GM21447 (cell line): ENCODE measurements at regions not wholly inside any gene's neighbourhood (a gene's known extent, or its start where the extent isn't known, plus 50 kb on each side); places are given as distances from the start of the nearest gene placed in this dataset.
"Not testable (repeated sequence)": the region's sequence is repeated elsewhere in the genome, so short reads cannot be mapped to it uniquely, and the experiment has no call there.

Source experiments
- ATAC-seq: cut with Tn5 transposase; IDR thresholded peaks from one replicate; pipeline ENCODE4 v1.9.1; 2021; ENCODE audit not compliant: unreplicated experiment

DNA sequence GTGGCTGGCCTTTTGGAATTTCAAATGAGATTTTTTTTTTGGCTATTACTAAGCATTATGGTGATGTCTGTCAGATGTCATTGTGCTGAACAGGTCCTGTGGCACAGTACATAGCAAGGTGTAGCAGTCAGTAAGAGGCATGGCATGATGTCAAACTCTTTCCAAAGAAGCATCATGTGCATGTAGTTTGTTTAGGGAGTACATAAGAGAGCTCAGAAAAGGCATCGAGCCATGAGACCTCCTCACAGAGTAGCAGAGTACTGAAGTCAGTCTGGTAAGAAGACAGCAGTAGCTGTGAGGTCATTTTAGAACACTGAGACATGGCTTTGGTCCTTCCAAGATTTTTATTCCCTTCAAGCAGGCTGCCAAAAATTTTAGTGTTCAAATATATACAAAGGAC lies 134.9 kb upstream of the SPRED1 start:
- ATAC-seq = no peak

DNA sequence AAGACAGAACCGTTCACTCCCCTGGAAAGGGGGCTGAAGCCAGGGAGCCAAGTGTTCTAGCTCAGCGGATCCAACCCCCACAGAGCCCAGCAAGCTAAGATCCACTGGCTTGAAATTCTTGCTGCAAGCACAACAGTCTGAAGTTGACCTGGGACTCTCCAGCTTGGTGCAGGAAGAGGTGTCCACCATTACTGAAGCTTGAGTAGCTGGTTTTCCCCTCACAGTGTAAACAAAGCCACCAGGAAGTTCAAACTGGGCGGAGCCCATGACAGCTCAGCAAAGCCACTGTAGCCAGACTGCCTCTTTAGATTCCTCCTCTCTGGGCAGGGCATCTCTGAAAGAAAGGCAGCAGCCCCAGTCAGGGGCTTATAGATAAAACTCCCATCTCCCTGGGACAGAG lies 132.8 kb upstream of the SPRED1 start:
- ATAC-seq = not testable (repeated sequence)

DNA sequence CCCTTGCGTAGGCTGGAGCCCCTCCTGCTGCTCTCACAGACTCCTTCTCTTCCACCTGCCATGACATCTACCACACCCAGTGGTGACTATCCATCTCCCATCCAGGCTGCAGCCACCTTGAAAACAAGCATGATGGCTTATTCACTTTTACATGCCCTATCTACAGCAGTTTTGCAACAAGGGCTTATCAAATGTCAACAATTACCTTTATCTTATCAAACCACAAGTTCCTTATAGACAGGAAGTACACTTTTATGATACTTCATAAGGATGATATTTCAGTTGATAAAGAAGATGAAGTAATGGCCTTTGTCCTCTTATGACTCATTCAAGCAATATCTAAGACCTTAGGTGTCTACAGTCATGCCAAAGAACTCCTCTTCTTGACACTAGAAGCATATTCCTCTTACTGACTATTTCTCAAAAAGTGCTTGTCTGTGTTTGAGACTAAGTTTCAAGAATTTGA lies 125.3 kb upstream of the SPRED1 start:
- ATAC-seq = no peak

DNA sequence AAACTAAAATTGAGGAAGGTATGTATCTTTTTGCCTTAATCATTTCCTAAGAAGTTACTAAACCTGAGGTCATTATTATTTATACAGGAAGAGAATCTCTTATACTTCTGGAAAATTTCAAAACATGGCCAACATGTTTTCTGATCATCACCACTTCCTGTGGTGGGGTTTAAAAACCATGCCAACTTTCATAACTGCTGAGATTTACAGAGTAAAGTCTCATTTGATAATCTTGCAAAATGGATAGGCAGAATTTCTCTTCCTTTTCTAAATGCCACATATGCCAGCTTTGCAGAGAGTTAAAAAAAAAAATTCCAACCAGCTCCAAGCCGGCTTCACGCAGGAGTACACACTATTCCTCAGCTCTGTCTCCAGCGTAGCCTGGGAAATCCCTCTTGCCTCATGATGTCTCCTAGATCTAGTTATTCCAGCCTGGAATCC lies 124.3 kb upstream of the SPRED1 start:
- ATAC-seq = no peak

DNA sequence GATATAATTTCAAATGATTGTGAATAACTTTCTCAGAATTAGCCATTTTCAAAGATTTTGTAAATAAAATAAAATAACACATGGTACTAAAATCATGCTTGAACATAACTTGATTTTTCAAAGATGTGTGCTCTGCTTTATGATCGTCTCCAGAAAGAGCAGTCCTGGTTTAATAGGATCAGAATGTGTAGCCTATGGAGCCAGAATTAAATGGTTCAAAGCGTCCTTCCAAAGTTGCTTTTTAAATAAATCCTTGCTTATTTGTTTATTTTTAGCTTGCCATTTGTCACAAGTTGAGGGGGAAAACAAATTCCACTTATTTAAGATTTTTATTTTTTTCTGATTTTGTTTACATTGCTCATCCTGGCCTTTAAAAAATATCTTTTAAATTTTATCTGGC lies 123.7 kb upstream of the SPRED1 start:
- no peak for ATAC-seq

DNA sequence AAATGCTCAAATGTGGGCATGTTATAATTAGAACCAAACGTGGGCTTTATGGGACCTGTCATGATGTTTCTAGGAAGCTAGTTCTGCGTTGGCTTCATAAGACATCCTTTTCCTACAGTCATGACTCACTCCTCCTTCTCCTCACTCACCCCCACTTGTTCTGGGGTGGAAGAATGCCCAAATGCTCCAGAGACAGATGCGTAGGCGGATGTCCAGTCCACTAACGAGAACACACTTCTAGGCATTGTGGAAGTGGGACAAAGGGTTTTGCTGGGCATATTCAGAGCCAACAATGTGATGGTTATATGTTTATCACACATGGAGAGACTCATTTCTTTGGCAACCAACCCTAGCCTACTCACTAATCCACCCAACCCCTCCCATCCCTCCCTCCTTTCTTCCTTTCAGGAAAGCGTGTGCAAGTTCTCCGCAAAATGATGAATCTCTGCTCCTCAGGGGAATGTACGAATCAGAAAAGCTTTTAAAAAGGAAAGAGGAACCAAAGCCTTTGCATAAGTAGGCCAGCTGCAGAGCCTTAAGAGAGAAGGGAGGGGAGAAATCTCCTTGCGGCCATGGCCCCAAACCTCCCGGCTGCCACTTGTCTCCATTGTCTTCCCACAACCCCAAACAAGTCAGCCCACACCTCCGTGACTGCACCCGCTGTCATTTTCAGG lies 123.0 kb upstream of the SPRED1 start:
- peak; percentile 76 for ATAC-seq

DNA sequence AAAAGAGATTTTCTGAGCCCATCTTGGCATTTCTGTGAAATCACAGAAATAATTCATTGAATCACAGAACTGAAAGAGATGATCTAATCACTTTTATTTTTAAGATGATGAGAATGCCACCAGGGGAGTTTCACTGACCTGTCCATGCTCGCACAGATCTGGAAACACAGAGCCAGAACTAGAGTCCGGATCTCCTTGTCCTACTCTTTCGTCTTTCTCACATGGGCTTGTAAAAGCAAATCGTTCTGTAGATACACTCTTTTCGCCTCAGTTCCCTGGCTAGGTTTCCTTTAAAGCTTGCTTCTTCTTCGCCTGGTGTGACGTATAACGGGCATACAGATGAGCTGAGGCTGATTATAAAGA lies 122.5 kb upstream of the SPRED1 start:
- peak; percentile 29 for ATAC-seq

DNA sequence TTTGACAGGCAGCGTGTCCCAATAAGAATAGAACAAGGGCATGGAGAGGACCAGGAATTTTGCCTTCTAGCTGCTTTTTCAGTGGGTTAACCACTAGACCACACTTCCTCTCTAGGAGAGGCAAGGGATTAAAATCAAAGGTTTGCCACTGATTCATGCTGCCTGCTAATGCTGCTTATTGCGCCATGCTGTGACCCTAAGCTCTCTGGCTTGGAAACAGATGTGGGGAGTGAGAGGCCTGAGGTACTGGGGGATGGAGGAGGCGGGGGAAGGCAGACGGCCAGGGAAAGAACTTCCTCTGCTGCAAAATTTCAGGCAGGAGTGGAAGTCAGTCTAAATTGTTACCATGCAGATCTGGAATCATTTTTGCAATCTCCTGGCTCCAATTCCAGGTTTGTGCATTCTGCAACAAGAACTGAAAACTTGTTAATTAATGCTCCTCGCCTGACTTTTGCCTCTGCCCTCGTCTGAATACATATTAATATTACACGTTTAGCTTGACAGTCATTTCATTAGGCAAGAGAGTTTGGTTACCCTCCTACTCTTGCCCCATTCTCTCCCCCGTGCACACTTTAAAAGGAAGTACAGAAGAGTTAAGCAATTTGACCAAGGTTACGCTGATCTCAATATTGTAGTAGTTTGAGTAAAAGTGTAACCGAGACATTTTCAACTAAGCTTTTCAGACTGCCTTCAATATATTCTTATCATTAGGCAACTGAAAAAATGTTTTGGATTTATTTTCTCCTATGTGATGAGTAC lies 121.7 kb upstream of the SPRED1 start:
- no peak for ATAC-seq

DNA sequence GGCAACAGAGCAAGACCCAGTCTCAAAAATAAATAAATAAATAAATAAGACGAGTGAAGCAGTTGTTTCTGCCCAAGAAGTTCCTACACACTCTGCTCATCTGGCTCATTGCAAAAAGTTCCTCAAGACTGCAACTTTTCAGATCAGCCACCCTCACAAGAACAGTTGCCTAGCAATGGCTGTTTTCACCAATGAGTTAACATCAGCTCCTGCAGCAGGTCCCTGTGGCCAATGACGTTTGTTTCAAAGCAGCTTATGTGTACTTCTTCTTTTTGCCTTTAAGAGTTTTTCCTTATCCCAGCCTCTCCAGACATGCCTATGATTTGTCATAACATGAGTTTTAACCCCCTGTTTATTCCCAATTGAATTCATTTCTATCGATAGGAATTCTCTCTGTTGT lies 118.4 kb upstream of the SPRED1 start:
- ATAC-seq = no peak

DNA sequence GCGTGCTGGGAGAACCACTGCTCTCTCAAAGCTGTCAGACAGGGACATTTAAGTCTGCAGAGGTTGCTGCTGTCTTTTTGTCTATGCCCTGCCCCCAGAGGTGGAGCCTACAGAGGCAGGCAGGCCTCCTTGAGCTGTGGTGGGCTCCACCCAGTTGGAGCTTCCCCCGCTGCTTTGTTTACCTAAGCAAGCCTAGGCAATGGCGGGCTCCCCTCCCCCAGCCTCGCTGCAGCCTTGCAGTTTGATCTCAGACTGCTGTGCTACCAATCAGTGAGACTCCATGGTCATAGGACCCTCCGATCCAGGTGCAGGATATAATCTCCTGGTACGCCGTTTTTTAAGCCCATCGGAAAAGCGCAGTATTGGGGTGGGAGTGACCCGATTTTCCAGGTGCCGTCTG lies 110.4 kb upstream of the SPRED1 start:
- ATAC-seq = not testable (repeated sequence)

DNA sequence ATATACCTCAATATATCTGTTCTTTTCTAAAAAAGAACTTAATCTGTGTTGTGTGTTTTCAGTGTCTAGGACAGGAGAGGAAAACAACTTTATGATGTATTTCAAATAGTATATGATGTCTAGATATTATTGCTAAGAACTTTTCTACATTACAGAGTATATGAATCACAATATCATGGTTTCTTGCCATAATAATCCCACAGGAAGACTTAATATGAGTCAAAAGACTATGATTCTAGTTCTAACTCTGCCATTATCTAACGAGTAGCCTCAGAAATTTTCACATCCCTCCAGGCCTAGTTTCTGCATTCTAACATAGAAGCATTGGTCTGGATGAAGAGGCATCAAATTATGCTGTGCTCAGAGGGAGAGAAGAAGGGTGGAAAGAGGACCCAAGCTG lies 107.7 kb upstream of the SPRED1 start:
- ATAC-seq = no peak

DNA sequence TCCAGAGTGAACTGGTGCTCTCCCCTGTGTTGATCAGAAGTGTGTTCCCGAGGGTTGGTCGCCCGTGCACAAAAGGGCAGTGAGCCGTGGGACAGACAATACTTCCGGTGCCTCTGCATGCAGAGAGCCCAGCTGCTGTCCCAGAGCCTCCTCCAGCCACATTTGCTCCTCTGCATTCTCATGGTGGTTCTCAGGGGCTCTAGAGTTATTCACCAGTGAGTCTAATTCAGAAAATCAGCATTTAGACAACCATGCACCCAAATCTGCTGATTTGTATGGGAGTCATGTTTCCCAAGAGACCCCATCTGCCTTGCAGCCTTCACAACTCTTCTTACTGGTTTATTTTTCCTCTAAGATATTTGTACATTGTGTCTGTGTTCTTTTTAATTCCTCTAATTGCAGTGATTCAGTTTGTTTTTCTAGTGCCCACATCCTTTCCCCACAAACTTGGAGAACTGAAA lies 107.0 kb upstream of the SPRED1 start:
- no peak for ATAC-seq

DNA sequence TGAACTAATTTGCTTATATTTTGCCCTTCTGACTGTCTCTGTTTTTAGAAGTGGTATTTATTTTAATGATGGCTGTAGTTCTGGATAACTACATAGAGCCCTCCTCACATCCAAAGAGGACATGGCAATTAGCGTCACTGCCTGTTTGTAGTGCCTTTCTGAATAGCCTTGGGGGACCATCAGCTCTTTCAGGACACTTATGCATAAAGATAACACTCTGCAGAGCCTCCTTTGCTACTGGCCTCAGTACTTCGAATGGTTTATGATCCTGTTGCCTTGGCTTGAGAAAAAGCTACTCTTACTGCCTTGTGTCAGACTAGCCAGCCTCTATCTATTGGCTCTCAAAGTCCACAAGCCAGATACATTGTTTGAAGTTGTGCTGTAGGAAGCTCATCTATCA lies 105.4 kb upstream of the SPRED1 start:
- no peak for ATAC-seq

DNA sequence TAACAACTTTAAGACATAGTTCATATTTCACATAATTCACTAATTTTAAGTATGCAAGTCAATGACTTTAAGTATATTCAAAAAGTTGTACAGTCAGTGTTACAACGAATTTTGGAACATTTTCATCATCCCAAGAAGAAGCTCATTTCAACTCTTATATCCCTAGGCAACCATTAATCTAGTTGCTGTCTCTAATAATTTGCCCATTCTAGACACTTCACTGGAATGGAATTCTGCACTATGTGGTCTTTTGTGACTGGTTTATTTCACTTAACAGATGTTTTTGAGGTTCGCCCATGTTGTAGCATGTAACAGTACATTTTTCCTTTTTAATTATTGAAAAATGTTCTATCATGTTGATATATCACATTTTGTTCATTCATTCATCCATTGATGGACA lies 104.2 kb upstream of the SPRED1 start:
- ATAC-seq = no peak

DNA sequence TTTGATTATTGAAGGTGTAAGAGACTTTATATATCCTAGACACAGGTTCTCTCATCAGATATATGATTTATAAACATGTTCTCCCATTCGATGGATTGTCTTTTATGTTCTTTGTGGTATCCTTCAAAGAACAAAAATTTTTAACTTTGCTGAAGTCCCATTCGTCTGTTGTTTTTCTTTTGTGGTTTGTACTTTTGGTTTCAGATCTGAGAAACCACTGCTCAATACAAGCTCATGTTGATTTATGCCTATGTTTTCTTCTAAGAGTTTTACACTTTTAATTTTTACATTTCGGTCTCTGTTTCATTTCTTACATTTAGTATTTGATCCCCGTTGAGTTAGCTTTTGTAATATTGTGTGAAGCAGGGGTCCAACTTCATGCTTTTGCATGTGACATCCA lies 103.3 kb upstream of the SPRED1 start:
- no peak for ATAC-seq

DNA sequence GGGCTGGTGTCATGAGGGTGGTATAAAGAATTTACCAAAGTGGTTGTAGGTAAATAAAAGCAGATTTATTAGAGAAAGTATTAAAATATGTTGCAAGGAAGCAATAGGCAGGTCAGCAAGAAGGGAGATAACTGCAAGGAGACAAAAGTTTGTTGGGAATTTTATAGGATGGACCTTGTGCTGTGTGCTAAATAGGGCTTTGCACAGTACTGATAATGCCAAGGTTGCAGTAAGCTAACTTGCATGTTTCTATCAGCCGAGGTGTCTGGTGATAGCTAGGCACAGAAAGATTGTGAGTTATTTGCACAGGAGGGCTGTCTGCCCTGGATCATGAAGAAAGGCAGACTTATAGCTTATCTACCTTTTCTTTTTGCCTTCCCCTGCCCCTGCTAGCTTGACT lies 102.5 kb upstream of the SPRED1 start:
- ATAC-seq = no peak

DNA sequence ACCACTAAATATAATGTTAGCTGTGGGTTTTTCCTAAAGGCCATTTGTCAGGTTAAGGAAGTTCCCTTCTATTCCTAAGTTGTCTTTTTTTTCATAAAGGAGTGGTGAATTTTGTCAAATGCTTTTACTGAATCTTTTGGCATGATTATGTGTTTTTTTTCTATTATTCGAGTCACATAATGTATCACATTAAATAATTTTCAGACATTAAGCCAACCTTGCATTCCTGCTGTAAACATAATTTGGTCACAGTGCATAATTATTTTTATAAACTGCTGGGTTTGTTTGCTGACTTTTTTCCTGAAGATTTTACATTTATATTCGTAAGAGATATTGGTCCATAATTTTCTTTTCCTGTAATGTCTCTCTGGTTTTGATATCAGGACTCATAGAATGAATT lies 101.8 kb upstream of the SPRED1 start:
- ATAC-seq = no peak

DNA sequence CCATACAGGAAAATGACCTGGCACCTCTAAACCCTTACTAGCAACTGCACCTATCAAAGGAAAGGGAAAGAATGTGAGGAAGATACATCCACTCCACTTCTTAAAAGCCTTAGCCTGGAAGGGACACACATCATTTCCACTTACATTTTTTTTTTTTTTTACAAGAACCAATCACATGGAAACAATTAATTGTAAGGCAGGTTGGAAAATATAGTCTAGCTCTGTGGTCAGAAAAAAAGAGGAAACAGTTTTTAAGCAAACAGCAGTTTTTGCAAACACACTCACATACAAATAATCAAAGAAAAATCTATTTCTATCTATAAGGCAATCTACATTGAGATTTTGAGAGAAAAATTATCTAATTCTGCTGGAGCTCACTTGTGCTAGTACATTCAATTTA lies 98.9 kb upstream of the SPRED1 start:
- ATAC-seq = no peak

DNA sequence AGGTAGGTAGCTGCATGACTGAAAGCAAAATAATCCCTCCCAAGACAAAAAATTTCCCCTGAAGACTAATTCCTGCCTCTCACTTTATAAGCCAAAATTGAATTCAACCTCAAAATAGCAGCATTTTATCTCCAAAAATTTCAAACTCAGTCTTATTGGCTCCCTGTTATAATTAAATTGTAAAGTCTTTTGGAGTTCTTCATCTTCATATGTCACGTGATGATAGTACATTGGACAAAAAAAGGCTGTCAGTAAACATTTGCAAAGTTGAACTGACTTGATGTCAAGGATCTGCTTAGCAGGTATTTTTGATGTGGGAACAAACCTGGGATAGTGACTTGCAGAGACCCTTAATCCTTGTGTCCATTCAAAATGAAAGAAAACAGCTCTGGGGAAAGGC lies 98.4 kb upstream of the SPRED1 start:
- no peak for ATAC-seq

DNA sequence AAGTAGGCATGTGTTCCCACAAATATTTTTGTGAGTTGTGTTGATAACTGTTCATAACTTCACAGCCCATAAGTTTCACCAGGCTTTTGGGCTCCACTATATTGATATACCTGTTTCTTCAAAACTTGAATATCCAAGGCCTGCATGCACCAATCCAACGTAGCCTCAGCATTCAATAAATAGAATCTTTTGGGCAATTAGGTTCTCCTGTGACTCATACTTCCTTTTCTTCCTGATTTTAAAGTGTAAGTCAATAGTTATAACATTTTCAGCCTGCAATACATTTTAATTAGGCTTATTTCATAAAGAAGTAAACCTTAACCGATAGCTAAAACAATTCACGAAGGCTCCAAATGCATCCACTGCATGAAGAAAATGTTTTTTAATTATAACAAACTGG lies 97.8 kb upstream of the SPRED1 start:
- ATAC-seq = no peak

DNA sequence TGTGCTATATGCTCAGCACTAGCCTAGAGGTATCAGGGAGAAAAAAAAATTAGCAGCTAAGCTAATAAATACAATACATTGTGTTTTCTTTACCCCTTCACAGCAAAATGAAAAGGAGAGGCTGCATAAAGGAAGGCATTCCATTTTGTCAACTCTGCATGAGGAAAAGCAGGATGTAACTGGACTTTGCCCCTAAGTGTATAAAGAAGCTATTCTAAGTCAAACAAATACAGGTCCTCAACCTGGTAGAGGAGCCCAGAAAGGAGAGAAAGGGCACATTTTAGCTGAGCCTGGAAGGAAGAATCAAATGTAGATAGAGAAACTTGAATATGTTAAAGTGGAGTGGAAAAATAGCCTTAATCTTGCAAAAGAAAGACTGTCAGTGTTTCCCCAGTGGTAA lies 89.0 kb upstream of the SPRED1 start:
- no peak for ATAC-seq

DNA sequence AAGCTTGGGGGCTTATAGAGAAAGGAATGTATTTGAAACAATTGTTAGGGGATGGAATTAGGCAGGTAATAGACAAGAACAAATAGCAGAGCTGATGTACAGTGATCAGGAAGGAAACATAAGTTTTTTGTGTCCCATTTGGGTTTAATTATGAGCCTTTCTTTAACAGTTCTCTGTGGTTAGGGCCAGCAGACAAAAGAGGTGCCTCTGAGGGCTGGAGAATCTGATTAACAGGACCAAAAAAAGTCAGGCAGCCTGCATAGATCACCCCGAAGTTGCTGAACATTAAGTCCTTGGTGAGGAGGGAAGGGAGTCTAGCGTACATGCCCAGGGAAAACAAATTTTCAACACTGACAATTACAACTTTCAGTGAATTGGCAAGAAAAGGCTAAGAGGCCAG lies 88.6 kb upstream of the SPRED1 start:
- ATAC-seq = no peak

DNA sequence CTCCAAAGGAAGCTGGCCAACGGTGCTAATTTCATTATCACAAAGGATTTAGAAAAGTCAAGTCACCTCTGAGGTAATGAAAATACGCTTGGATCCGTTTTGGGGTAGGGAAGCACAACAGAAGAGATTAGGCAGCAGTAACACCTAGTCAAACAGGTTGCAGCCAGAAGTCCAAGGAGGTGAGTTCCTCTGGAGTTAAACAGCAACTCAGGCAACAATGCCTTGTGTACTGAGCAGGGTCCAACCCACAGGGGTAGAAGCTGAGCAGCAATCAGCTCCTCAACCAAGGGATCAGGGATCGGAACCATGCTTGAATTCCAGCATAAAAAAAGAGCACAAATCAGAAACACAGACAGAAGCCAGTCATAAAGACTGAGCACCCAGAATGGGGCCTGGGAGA lies 88.1 kb upstream of the SPRED1 start:
- no peak for ATAC-seq
